Liver (tissue), 7 donors: ENCODE measurements at regions not wholly inside any gene's neighbourhood (a gene's known extent, or its start where the extent isn't known, plus 50 kb on each side); places are given as distances from the start of the nearest gene placed in this dataset.

Source experiments
- DNase-seq: peaks from one replicate; pipeline ENCODE4 v3.0.0-alpha.2; 2017; ENCODE audit warnings: low spot score
- H3K27ac ChIP-seq, 2 donors: one replicate each; pipeline ENCODE4 v1.7.0; 2013; ENCODE audit warnings: inconsistent platforms in 2 of 2, low read length in 2 of 2, control low read depth in 1 of 2, low read depth in 1 of 2, mild to moderate bottlenecking in 1 of 2
- H3K27me3 ChIP-seq, 4 donors: one replicate each; pipeline versions ENCODE4 v1.6.1 to v1.7.0; 2013; ENCODE audit warnings: low read length in 3 of 4, inconsistent platforms in 1 of 4, mild to moderate bottlenecking in 1 of 4, moderate library complexity in 1 of 4; ENCODE audit not compliant: control insufficient read depth in 4 of 4, insufficient read depth in 4 of 4
- H3K36me3 ChIP-seq, 4 donors: one replicate each; pipeline versions ENCODE4 v1.6.1 to v1.7.0; 2013; ENCODE audit warnings: low read length in 3 of 4, mild to moderate bottlenecking in 3 of 4, low read depth in 1 of 4, moderate library complexity in 1 of 4; ENCODE audit not compliant: control insufficient read depth in 4 of 4, insufficient read depth in 3 of 4
- H3K4me1 ChIP-seq, 4 donors: one replicate each; pipeline versions ENCODE4 v1.6.1 to v1.7.0; 2013; ENCODE audit warnings: low read length in 3 of 4, mild to moderate bottlenecking in 3 of 4, moderate library complexity in 1 of 4; ENCODE audit not compliant: control insufficient read depth in 4 of 4, insufficient read depth in 4 of 4
- H3K4me3 ChIP-seq, 3 donors: one replicate each; pipeline versions ENCODE4 v1.6.1 to v1.7.0; 2013; ENCODE audit warnings: low read length in 3 of 3, control low read depth in 1 of 3, low read depth in 1 of 3, mild to moderate bottlenecking in 1 of 3
- H3K9ac ChIP-seq, 2 donors: one replicate each; pipeline ENCODE4 v1.7.0; 2013; ENCODE audit warnings: low read length in 2 of 2, mild to moderate bottlenecking in 2 of 2, moderate library complexity in 2 of 2, control low read depth in 1 of 2, low read depth in 1 of 2
- H3K9me3 ChIP-seq, 4 donors: one replicate each; pipeline versions ENCODE4 v1.6.1 to v1.7.0; 2013; ENCODE audit warnings: low read length in 3 of 4; ENCODE audit not compliant: control insufficient read depth in 4 of 4
- EGR1 ChIP-seq, 2 donors: IDR thresholded peaks; 2 replicates each; pipeline ENCODE4 v1.6.1; 2016 to 2018; ENCODE audit warnings: antibody characterized with exemption in 2 of 2, low read depth in 2 of 2
- FOXA1 ChIP-seq: IDR thresholded peaks from 2 replicates; pipeline ENCODE4 v1.6.1; 2016; ENCODE audit warnings: antibody characterized with exemption
- FOXA2 ChIP-seq: IDR thresholded peaks from 2 replicates; pipeline ENCODE4 v1.6.1; 2016; ENCODE audit warnings: antibody characterized with exemption
- HNF4A ChIP-seq, 2 donors: conservative IDR thresholded peaks; 2 replicates each; pipeline ENCODE4 v1.6.1; 2016; ENCODE audit warnings: antibody characterized with exemption in 2 of 2, mild to moderate bottlenecking in 2 of 2
- JUND ChIP-seq, 2 donors: IDR thresholded peaks; 2 replicates each; pipeline ENCODE4 v1.6.1; 2016; ENCODE audit warnings: antibody characterized with exemption in 2 of 2
- REST ChIP-seq: IDR thresholded peaks from 2 replicates; pipeline ENCODE4 v1.6.1; 2016; ENCODE audit warnings: antibody characterized with exemption, mild to moderate bottlenecking
- RXRA ChIP-seq, 2 donors: IDR thresholded peaks; 2 replicates each; pipeline ENCODE4 v1.6.1; 2017 to 2018; ENCODE audit warnings: antibody characterized with exemption in 2 of 2, mild to moderate bottlenecking in 1 of 2
- SP1 ChIP-seq: IDR thresholded peaks from 2 replicates; pipeline ENCODE4 v1.6.1; 2018; ENCODE audit warnings: antibody characterized with exemption, mild to moderate bottlenecking
- TAF1 ChIP-seq: conservative IDR thresholded peaks from 2 replicates; pipeline ENCODE4 v1.6.1; 2016; ENCODE audit warnings: antibody characterized with exemption, mild to moderate bottlenecking
- YY1 ChIP-seq: IDR thresholded peaks from 2 replicates; pipeline ENCODE4 v1.6.1; 2016; ENCODE audit warnings: antibody characterized with exemption, mild to moderate bottlenecking
- WGBS: extraction: QIAGEN DNeasy Blood & Tissue Kit; methylation state at CpG from one replicate; pipeline ENCODE4 v1.1.7; 2013; 5-methylcytosine and 5-hydroxymethylcytosine counted together
- TF ChIP-seq, protein P1 (sequence below): IDR thresholded peaks from 2 replicates; pipeline ENCODE4 v1.6.1; 2016; ENCODE audit warnings: antibody characterized with exemption
- TF ChIP-seq, protein P2 (sequence below): IDR thresholded peaks from 2 replicates; pipeline ENCODE4 v1.6.1; 2016; ENCODE audit warnings: antibody characterized with exemption
- donor health status: healthy.
- donor health status: healthy.
- donor health status: healthy.
- donor health status: healthy.

- TF ChIP-seq FOXA1, result no peak
- no peak for TF ChIP-seq HNF4A (conservative IDR thresholded peaks at IDR 0.05)
- TF ChIP-seq JUND (IDR thresholded peaks at IDR 0.05), result no peak
- TF ChIP-seq EGR1 (IDR thresholded peaks at IDR 0.05; ENCODE audit: low read depth in 2 of 2), result no peak
- TF ChIP-seq RXRA (IDR thresholded peaks at IDR 0.05), result no peak
- TF ChIP-seq FOXA2, result no peak
- no peak for TF ChIP-seq REST
- TF ChIP-seq YY1, result no peak
- no peak for DNase-seq
- Histone ChIP-seq H3K9ac (no peak overlapping the region), H3K36me3 (no peaks in the 10 kb centered on the region), H3K4me1 (no peaks in the 10 kb centered on the region), H3K4me3 (no peak overlapping the region), H3K27ac (no peak overlapping the region), H3K27me3 (peaks cover 0 to 2% (median 0%) of the 10 kb centered on the region in 4 donors), H3K9me3 (no peaks in the 10 kb centered on the region)
- 95% methylated on average over 1 of the region's 1 CpG for WGBS
These were observed 116.3 kb upstream of the NPHP3 start for GRCh38 chr3:132838477-132838876.

GRCh38 chr3:132837615-132838014, 115.4 kb upstream of the NPHP3 start:
- 87% methylated on average over 2 of the region's 2 CpGs for WGBS

DNA sequence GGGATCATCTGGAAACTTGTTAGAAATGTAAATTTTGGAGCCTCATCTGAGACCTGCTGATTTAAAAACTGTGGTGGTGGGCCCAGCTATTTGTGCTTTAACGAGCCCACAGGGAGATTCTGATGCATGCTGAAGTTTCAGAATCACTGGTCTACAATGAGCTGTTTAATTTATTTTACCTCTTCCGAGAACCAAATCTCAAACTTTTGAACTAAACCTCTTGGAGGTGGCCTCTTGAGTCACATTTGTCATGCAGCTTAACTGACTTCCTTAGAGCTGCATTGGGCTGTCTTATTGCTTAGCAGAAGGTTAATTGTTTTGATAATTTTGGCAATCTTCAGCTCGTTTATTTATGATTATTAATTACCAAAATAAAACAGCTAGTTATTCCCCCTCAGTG, 112.1 kb upstream of the NPHP3 start:
- H3K4me1 ChIP-seq, result no peaks in the 10 kb centered on the region
- no peaks in the 10 kb centered on the region for H3K36me3 ChIP-seq
- 61% methylated on average over 3 of the region's 3 CpGs for WGBS
- H3K27me3 ChIP-seq, result no peaks in the 10 kb centered on the region
- TF ChIP-seq SP1 (no peak), TAF1 (no peak)
- no peak for DNase-seq
- H3K9ac ChIP-seq, result no peak overlapping the region
- H3K4me3 ChIP-seq, result no peak overlapping the region
- no peaks in the 10 kb centered on the region for H3K9me3 ChIP-seq
- no peak overlapping the region for H3K27ac ChIP-seq

More at GRCh38 chr3:132837615-132838014, 115.4 kb upstream of the NPHP3 start:
- TF ChIP-seq EGR1 (IDR thresholded peaks at IDR 0.05; ENCODE audit: low read depth in 2 of 2) (no peak), HNF4A (conservative IDR thresholded peaks at IDR 0.05) (no peak), SP1 (no peak), FOXA1 (no peak), YY1 (no peak), JUND (IDR thresholded peaks at IDR 0.05) (no peak)
- TF ChIP-seq, protein P1, sequence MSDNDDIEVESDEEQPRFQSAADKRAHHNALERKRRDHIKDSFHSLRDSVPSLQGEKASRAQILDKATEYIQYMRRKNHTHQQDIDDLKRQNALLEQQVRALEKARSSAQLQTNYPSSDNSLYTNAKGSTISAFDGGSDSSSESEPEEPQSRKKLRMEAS, result no peak
- TF ChIP-seq, protein P2, sequence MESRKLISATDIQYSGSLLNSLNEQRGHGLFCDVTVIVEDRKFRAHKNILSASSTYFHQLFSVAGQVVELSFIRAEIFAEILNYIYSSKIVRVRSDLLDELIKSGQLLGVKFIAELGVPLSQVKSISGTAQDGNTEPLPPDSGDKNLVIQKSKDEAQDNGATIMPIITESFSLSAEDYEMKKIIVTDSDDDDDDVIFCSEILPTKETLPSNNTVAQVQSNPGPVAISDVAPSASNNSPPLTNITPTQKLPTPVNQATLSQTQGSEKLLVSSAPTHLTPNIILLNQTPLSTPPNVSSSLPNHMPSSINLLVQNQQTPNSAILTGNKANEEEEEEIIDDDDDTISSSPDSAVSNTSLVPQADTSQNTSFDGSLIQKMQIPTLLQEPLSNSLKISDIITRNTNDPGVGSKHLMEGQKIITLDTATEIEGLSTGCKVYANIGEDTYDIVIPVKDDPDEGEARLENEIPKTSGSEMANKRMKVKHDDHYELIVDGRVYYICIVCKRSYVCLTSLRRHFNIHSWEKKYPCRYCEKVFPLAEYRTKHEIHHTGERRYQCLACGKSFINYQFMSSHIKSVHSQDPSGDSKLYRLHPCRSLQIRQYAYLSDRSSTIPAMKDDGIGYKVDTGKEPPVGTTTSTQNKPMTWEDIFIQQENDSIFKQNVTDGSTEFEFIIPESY, result no peak
- no peaks in the 10 kb centered on the region for H3K4me1 ChIP-seq
- no peak overlapping the region for H3K27ac ChIP-seq
- no peak for DNase-seq
- no peak overlapping the region for H3K4me3 ChIP-seq
- no peaks in the 10 kb centered on the region for H3K36me3 ChIP-seq
- H3K9ac ChIP-seq, result no peak overlapping the region
- H3K9me3 ChIP-seq, result no peaks in the 10 kb centered on the region
- no peaks in the 10 kb centered on the region for H3K27me3 ChIP-seq
